ENCODE measurements at regions not wholly inside any gene's neighbourhood (a gene's known extent, or its start where the extent isn't known, plus 50 kb on each side); places are given as distances from the start of the nearest gene placed in this dataset.

DNA sequence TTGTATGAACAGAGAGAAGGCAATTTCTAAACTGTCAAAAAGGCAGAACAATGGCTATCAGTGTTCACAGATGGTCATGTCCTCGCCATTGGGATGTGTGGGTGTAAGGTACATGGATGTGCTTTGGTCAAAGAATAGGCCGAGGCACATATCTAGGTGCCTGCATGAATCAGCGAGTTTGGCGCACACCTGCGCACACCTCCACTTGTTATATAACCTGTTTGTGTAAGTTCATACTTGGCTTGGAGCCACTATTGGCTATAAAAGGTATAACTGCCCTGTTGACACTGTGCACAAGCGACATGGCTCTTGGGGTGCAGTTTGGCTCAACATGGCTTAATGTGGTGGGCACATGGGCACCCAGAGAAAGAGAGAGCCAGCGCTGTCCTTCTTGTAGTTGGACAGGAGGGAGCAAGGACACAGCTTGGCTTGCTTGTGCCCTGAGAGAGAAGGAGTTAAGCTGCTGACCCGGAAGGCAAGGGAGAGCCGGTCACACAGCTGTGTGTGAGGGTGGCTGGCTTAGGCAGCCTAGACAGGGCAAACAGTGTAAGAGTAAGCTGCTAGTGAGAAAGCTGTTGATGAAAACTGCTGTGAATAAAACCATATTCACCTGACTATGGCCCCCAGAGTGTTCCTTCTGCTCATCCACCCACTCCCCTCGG is 499.1 kb downstream of the KCNJ2 start:
- TF ChIP-seq, protein P1, sequence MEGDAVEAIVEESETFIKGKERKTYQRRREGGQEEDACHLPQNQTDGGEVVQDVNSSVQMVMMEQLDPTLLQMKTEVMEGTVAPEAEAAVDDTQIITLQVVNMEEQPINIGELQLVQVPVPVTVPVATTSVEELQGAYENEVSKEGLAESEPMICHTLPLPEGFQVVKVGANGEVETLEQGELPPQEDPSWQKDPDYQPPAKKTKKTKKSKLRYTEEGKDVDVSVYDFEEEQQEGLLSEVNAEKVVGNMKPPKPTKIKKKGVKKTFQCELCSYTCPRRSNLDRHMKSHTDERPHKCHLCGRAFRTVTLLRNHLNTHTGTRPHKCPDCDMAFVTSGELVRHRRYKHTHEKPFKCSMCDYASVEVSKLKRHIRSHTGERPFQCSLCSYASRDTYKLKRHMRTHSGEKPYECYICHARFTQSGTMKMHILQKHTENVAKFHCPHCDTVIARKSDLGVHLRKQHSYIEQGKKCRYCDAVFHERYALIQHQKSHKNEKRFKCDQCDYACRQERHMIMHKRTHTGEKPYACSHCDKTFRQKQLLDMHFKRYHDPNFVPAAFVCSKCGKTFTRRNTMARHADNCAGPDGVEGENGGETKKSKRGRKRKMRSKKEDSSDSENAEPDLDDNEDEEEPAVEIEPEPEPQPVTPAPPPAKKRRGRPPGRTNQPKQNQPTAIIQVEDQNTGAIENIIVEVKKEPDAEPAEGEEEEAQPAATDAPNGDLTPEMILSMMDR (IDR thresholded peaks at IDR 0.05; ENCODE audit: insufficient read depth, low read length): no peak
- TF ChIP-seq REST (IDR thresholded peaks at IDR 0.05; ENCODE audit: insufficient replicate concordance, low read depth): no peak
- no peak for TF ChIP-seq POLR2AphosphoS5 (IDR thresholded peaks at IDR 0.05; ENCODE audit: low read depth)

All from HL-60 (cell line).